B cell (primary cell): ENCODE measurements at regions not wholly inside any gene's neighbourhood (a gene's known extent, or its start where the extent isn't known, plus 50 kb on each side); places are given as distances from the start of the nearest gene placed in this dataset.

Source experiments
- ATAC-seq: fragments of 200-7000 bp; cut with Tn5 transposase; one replicate; pipeline ENCODE4 v1.10.0; 2021; ENCODE audit warnings: low read depth, mild to moderate bottlenecking, moderate number of reproducible peaks, moderate library complexity
- CTCF ChIA-PET: fragments of 350-600 bp; sonication (Branson Sonifier 250); formaldehyde crosslinking; loops from one replicate; lab custom pipeline; 2021; ENCODE audit warnings: antibody characterized with exemption, inconsistent platforms; lab: Charles Lee
- POLR2A ChIA-PET: fragments of 350-600 bp; sonication (Branson Sonifier 250); formaldehyde crosslinking; loops from one replicate; lab custom pipeline; 2021; ENCODE audit warnings: antibody characterized with exemption; lab: Charles Lee
- DNase-seq: peaks from one replicate; pipeline ENCODE4 v3.0.0; 2013
- H2AFZ ChIP-seq: 2 replicates; pipeline ENCODE4 v1.6.1; 2012; ENCODE audit warnings: mild to moderate bottlenecking, low read depth, low read length; ENCODE audit not compliant: insufficient read depth, poor library complexity, severe bottlenecking
- H3K27ac ChIP-seq, 2 donors: 1 replicate in 1 of 2; 2 replicates in 1 of 2; pipeline ENCODE4 v1.5.1; 2012 to 2013; ENCODE audit warnings: low read length in 2 of 2, mild to moderate bottlenecking in 2 of 2, moderate library complexity in 1 of 2
- H3K27me3 ChIP-seq, 4 experiments: fragments of 200-600 bp in 1 of 4; sonication (generic) in 1 of 4; replicated peaks in 1 of 4; 1 replicate in 2 of 4; 2 replicates in 2 of 4; pipeline versions ENCODE4 v1.6.1 to v1.7.0; 2013 to 2016; ENCODE audit warnings: low read length in 3 of 4, mild to moderate bottlenecking in 2 of 4, mixed read lengths in 1 of 4, moderate library complexity in 1 of 4; ENCODE audit not compliant: insufficient read depth in 4 of 4, control insufficient read depth in 3 of 4; ENCODE audit errors: control extremely low read depth in 1 of 4
- H3K36me3 ChIP-seq, 2 experiments: replicated peaks in 1 of 2; 1 replicate in 1 of 2; 2 replicates in 1 of 2; pipeline versions ENCODE4 v1.6.1 to v1.7.1; 2013; ENCODE audit warnings: low read length in 1 of 2; ENCODE audit not compliant: insufficient read depth in 2 of 2, control insufficient read depth in 1 of 2; ENCODE audit errors: control extremely low read depth in 1 of 2, extremely low read depth in 1 of 2
- H3K4me1 ChIP-seq, 2 donors: fragments of 200-600 bp in 1 of 2; sonication (generic) in 1 of 2; 1 replicate in 1 of 2; 2 replicates in 1 of 2; pipeline versions ENCODE4 v1.5.1 to v1.6.1; 2013 to 2017; ENCODE audit warnings: low read length in 2 of 2; ENCODE audit not compliant: control insufficient read depth in 2 of 2, insufficient read depth in 2 of 2
- H3K4me2 ChIP-seq: replicated peaks from 2 replicates; pipeline ENCODE3; 2012; ENCODE audit warnings: mild to moderate bottlenecking, low read depth, low read length; ENCODE audit not compliant: poor library complexity, severe bottlenecking
- H3K4me3 ChIP-seq, 5 experiments: fragments of 200-600 bp in 1 of 5; sonication (generic) in 1 of 5; 1 replicate in 3 of 5; 2 replicates in 2 of 5; pipeline versions ENCODE4 v1.5.1 to v1.7.0; 2011 to 2016; ENCODE audit warnings: low read length in 4 of 5, mild to moderate bottlenecking in 4 of 5, low read depth in 2 of 5, control low read depth in 1 of 5, moderate library complexity in 1 of 5; ENCODE audit not compliant: insufficient read depth in 1 of 5; ENCODE audit errors: control extremely low read depth in 1 of 5, extremely low read depth in 1 of 5
- H3K79me2 ChIP-seq: fragments of 200-600 bp; sonication (generic); one replicate; pipeline ENCODE4 v1.6.0; 2016; ENCODE audit warnings: low read length; ENCODE audit not compliant: control insufficient read depth, insufficient read depth
- H3K9ac ChIP-seq: fragments of 200-600 bp; sonication (generic); 2 replicates; pipeline ENCODE4 v1.6.1; 2017; ENCODE audit warnings: mild to moderate bottlenecking, low read length, moderate library complexity
- H3K9me3 ChIP-seq, 3 donors: one replicate each; pipeline versions ENCODE4 v1.6.1 to v1.7.1; 2013; ENCODE audit warnings: low read length in 2 of 3; ENCODE audit not compliant: control insufficient read depth in 2 of 3, insufficient read depth in 1 of 3; ENCODE audit errors: control extremely low read depth in 1 of 3
- H4K20me1 ChIP-seq: 2 replicates; pipeline ENCODE4 v1.6.0; 2012; ENCODE audit warnings: mild to moderate bottlenecking, low read length; ENCODE audit not compliant: insufficient read depth, control insufficient read depth, poor library complexity, severe bottlenecking
- H3K27ac Mint-ChIP-seq: one replicate; pipeline ENCODE4 v1.8.0; 2021; ENCODE audit warnings: mixed read lengths
- H3K27me3 Mint-ChIP-seq: one replicate; pipeline ENCODE4 v1.8.0; 2021; ENCODE audit warnings: mixed read lengths
- H3K4me1 Mint-ChIP-seq: one replicate; pipeline ENCODE4 v1.8.0; 2021; ENCODE audit warnings: mixed read lengths
- H3K4me3 Mint-ChIP-seq: one replicate; pipeline ENCODE4 v1.8.0; 2021; ENCODE audit warnings: mixed read lengths
- H3K9me3 Mint-ChIP-seq: one replicate; pipeline ENCODE4 v1.8.0; 2022; ENCODE audit warnings: mixed read lengths; ENCODE audit not compliant: insufficient read depth
- CTCF ChIP-seq: fragments of 200-600 bp; IDR thresholded peaks from one replicate; pipeline ENCODE4 v1.8.0; 2022; ENCODE audit warnings: antibody characterized with exemption, mild to moderate bottlenecking
- EZH2 ChIP-seq: IDR thresholded peaks from 2 replicates; pipeline ENCODE4 v1.6.1; 2012; ENCODE audit warnings: borderline replicate concordance, low read depth, mild to moderate bottlenecking, moderate library complexity, low read length; ENCODE audit not compliant: insufficient read depth, poor library complexity, severe bottlenecking
- WGBS: methylation state at CpG from one replicate; pipeline ENCODE4 v1.1.5; 2013; ENCODE audit warnings: missing lambda C conversion rate; ENCODE audit not compliant: insufficient coverage; 5-methylcytosine and 5-hydroxymethylcytosine counted together
- intact Hi-C: fragments of 100-400 bp; cut with micrococcal nuclease; formaldehyde crosslinking; loops from one replicate; pipeline ENCODE4 v1.10.0; 2022

GRCh38 chr1:60553730-60554129 is 480.2 kb upstream of the C1orf87 start:
- no peaks in the 10 kb centered on the region for H3K9me3 ChIP-seq
- no peak overlapping the region for H3K9ac ChIP-seq
- CTCF ChIA-PET = no interaction called here
- DNase-seq = no peak
- Mint-ChIP-seq H3K27me3 (no peaks in the 10 kb centered on the region), H3K27ac (no peak overlapping the region), H3K4me1 (no peaks in the 10 kb centered on the region), H3K9me3 (peaks cover 3% of the 10 kb centered on the region), H3K4me3 (no peak overlapping the region)
- WGBS = no CpG with 5 or more reads among the region's 2 CpGs
- no peak overlapping the region for H3K4me3 ChIP-seq
- ATAC-seq = no peak
- intact Hi-C loops = no loop called here
- no peaks in the 10 kb centered on the region for H3K4me1 ChIP-seq
- H3K79me2 ChIP-seq = no peaks in the 10 kb centered on the region
- POLR2A ChIA-PET = no interaction called here
- TF ChIP-seq EZH2 (no peak), CTCF (no peak)
- H2AFZ ChIP-seq = no peak overlapping the region
- no peak overlapping the region for H3K27ac ChIP-seq
- no peaks in the 10 kb centered on the region for H3K36me3 ChIP-seq
- H4K20me1 ChIP-seq = no peaks in the 10 kb centered on the region
- H3K4me2 ChIP-seq = no peak overlapping the region
- no peaks in the 10 kb centered on the region for H3K27me3 ChIP-seq

- ATAC-seq (no peak), DNase-seq (no peak)
- no peak overlapping the region for H3K4me3 ChIP-seq
- no peak overlapping the region for H2AFZ ChIP-seq
- H3K27ac ChIP-seq = no peak overlapping the region
- Mint-ChIP-seq H3K4me1 (no peaks in the 10 kb centered on the region), H3K4me3 (no peak overlapping the region), H3K27me3 (no peaks in the 10 kb centered on the region), H3K9me3 (no peaks in the 10 kb centered on the region), H3K27ac (no peak overlapping the region)
- no peaks in the 10 kb centered on the region for H3K9me3 ChIP-seq
- no peaks in the 10 kb centered on the region for H3K27me3 ChIP-seq
- H3K4me2 ChIP-seq = no peak overlapping the region
- no peaks in the 10 kb centered on the region for H3K36me3 ChIP-seq
- no CpG with 5 or more reads among the region's 4 CpGs for WGBS
- no peaks in the 10 kb centered on the region for H3K4me1 ChIP-seq
- no peaks in the 10 kb centered on the region for H3K79me2 ChIP-seq
- TF ChIP-seq EZH2 (no peak), CTCF (no peak)
- no peak overlapping the region for H3K9ac ChIP-seq
- POLR2A ChIA-PET = no interaction called here
- intact Hi-C loops = no loop called here
- H4K20me1 ChIP-seq = no peaks in the 10 kb centered on the region
- CTCF ChIA-PET = no interaction called here
Measured at GRCh38 chr1:60547821-60548220, 474.3 kb upstream of the C1orf87 start.
